ENCODE measurements at regions not wholly inside any gene's neighbourhood (a gene's known extent, or its start where the extent isn't known, plus 50 kb on each side); places are given as distances from the start of the nearest gene placed in this dataset.
"Not testable (repeated sequence)": the region's sequence is repeated elsewhere in the genome, so short reads cannot be mapped to it uniquely, and the experiment has no call there.

DNA sequence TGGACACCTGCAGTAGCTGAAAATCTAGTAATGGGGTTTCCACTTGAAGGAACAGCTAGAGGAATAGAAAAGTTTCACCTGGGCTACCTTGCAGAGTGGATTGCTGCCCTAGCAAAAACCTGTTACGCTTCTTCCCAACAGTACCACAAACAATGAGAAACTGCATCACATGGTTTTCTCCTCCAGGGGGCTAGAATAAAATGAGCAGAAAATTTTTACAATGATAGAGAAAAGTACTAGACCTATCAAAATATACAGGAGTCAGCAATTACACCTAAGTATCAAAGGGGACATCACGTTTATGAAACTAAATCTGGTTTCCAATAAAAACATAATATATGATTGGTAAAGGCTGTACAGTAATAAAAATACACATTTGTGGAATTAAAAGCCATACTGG, 423.1 kb upstream of the PITX2 start:
- no peak for DNase-seq

DNA sequence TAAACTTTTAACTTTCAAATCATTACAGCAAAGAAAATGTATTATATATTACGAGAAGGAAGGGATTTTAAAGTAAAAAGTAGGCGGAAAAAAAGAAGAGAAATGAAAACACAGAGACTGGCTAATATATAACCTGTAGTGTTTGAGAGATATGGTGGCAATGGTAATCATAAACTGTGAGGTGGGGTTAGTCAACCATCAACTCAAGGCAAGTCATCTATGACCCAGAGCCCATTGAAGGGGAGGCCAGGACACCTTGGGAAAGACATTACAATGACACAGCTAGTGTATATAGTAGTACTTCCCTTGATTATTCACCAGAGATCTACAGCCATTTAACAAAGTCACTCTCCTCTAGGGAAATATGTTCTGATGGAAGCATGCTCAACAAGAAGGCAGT, 423.9 kb upstream of the PITX2 start:
- no peak for DNase-seq

DNA sequence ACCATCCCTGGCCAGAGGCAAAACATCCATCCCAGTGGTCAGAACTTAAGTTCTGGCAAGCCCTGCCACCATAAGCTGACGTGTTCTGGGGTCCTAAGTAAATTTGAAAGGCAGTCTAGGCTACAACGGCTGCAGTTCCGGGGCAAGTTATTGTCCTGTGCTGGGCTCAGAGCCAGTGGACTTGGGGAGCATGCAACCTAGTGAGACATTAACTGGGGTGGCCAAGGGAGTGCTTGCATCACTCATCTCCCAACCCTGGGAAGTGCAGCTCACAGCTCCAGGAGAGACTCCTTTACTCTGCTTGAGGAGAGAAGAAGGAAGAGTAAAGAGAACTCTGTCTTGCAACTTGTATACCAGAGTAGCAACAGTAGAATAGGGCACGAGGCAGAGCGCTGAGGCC, 425.4 kb upstream of the PITX2 start:
- DNase-seq = no peak

DNA sequence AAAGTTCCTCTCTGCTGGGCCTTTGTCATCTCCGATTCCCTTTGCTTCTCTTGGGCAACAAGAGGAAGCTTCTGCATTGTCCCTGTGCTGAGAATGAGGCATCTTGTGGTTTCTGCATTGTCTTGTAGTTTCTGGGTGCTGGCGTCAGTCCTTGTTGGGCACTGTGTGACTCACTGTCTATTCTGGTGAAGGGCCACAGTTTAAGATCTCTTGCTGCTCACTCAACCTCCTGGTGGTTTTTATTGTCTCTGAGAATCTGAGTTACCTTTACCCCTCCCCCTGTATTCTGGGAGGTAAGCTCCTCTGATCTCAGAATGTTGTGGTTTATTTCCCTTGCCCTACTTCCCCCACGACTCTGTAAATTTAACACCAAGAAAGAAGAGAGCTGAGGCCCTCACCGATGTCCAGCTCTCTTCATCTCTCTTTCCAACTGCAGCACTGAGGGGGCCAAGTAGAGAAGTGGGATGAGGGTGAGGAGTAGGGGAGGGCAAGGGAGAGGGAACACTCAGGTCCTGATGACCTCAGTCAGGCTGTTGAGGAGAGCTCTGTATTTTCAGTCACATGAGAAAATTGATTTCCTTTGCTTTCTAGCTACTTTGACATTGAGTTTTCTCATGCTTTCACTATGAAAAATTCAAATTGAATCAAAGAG, 441.6 kb upstream of the PITX2 start:
- no peak for DNase-seq

DNA sequence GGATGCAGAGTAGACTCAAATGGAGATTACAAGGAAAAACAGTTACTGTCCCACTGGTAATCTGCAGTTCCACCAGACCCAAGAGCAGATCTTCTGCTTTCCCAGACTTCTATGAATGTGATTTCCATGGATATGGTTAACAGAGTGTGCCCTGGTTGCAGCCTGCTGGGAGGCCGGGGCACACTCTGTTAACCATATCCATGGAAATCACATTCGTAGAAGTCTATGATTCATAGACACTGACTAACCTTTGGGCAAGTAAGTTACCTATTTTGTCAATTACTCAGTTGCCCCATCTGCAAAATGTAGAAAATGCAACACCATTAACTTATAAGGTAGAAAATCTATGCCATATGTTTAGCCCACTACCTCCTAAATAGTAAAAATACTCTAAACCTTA, 443.1 kb upstream of the PITX2 start:
- DNase-seq = no peak

DNA sequence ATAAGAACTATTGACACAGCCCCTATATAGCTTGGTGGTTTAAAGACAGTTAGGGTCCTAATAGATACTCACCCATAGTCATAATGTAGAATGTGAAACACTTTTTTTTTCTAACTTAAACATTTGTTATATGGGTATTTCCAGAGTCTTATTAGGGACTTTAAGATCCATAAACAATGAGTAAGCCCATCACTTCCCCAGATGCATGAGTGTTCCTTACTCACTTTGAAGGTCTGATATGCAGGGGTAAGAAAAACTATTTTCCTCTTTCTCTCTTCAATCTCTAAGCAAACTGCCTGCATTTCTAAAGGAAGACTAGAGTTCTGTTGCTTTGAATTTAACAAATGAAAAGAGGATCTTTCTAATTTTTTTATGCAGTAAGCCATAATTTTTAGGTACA, 443.6 kb upstream of the PITX2 start:
- DNase-seq = no peak

DNA sequence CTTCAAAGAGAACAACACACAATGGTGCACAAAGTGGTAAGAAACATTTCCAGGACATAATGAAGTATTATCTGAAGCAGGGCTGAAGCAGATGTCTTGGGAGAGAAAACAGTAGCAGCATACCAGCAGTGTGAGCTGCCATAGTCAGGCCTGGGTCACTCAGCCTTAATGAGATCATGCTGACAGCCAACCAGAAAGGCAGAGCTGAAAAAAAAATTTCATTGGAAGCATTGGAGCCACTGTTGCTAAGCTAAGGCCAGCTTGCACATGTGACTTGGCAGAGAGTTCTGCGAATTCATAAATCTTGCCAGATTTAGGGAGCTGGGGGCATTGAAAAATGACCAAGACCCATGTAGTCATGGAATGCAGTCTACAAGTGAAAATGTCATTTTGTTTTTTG, 444.0 kb upstream of the PITX2 start:
- peak; percentile 8 to 42 for DNase-seq

DNA sequence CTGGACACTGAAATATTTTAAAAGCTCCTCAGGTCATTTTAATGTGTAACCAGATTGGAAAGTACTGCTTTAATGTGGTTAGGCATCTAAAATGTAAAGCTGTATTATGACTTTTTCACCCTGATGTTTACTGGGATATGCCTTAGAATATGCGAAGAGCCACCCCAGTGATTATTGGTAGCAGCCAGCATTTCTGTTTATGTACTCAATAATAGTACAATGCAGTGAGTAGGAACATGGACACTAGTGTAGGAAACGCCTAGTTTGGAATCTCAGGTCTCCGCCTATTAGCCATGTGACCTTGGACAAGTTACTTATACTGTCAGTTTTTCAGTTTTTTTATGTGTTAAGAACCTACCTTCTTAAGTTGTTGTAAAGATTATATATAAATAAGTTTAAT, 446.0 kb upstream of the PITX2 start:
- DNase-seq = no peak

DNA sequence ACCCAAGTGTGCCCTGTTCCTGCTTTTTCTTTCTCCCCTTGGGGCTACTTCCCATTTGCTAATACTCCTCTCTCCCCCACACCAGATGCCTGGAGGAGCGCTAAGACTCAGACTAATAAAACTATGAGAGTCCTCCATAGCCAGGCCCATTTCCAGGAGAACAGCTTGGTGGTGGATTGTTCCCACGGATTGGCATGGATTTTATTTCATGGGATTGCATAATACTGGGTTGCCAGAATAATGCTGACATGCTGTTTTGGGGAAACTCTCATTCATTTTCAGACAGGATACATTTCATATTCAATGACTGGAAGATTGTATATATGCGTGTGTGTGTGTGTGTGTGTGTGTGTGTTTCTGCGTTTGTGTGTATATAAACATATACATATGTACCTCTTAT, 447.5 kb upstream of the PITX2 start:
- peak in 1 of 2 experiments; percentile 51 for DNase-seq

DNA sequence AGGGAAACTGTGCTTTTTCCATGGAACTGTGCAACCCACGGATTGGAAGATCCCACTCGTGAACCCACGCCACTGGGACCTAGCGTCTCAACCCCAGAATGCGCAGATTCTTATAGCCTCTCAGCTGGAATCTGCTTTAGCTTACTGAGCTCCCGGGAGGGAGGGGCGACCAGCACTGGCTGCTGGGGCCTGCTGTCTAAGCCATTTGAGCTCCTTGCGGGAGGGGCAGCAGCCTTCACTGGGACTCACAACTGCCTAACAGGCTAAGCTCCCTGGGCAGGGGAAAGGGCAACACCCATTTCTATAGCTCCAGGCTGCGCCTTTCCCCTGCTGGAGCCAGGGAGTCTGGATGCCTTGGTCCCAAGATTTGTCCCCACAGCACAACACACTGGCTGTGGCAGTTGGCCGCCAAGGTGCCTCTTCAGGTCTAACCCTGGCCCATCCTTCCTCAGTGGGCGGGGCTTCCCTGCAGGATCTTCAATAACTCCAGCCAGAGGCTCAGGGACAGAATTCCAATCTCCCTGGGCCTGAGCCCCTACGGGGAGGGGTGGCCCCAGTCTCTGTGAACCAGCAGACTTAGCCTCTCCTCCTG, 451.7 kb upstream of the PITX2 start:
- DNase-seq = no peak

DNA sequence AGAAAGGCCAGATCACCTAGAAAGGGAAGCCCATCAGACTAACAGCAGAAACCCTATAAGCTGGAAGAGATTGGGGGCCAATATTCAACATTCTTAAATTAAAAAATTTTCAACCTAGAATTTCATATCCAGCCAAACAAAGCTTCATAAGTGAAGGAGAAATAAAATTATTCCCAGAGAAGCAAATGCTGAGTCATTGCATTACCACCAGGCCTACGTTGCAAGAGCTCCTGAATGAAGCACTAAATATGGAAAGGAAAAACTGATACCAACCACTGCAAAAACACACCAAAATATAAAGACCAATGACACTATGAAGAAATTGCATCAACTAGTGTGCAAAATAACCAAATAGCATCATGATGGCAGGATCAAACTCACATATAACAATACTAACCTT, 453.4 kb upstream of the PITX2 start:
- DNase-seq = not testable (repeated sequence)

DNA sequence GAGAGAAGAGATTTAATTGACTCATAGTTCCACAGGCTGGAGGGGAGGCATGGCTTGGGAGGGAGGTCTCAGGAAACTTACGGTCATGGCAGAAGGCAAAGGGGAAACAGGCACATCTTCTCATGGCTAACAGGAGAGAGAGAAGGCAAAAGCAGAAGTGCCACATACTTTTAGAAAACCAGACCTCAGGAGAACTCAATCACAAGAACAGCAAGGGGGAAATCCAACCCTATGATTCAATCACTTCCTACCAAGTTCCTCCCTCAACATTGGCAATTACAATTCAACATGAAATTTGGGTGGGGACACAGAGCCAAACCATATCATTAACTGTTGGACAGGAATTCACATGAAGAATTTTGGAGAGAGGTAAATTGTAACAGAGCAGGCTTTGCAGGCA, 485.3 kb upstream of the PITX2 start:
- no peak for DNase-seq

DNA sequence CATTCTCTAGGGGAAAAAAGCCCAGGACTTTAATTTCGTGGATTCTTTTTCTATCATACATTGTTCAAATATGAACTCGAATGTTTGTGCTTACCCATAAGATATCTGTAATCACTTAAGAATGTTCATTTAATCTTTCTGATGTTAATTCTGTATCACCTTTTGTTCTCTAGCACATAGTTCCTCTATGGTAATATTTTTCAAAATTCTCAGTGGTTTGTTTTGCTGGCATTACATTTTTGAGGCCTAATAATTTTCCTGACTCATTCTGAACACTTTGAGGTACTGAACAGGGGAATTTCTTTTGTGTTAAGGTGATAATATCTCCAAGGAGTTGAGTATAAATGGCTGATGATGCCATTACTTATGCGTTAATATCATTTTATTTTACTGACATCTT, 490.7 kb upstream of the PITX2 start:
- DNase-seq = no peak

DNA sequence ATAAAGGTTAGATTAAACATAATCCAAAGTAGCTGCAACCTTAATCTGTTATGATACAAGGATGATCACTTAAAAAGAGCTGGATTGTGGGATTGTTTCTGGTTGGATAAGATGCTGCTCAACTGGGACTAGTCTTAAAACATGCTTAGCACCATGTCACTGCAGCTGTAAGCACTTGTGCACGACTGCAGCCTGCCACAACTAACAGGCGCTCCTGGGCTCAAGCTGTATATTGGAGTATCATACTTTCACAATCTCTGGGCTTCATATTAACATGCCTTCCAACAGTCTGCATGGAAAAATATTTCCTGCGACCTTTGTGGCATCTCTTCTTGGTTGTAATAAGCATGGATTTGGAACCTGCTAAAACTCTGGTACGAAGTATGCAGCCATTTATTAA, 493.0 kb upstream of the PITX2 start:
- DNase-seq = no peak

DNA sequence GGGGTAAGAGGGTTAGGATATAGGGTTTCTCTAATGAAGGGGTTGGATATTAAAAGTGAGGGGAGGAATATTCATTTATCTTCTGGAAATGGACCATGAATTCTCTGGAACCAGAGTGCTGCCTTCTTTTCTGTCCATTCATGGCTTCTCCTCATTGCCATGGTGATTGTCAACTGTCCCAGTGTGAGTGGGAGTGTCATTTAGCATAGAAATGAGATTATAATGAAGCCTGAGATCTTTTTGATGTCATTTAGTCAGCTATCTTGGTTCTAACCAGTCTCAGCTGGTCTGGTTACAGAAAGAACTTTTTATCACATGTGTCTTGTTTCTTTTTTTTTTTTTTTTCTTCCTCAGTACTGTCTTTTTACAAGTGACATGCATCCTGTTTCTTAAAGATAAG, 497.3 kb upstream of the PITX2 start:
- DNase-seq = no peak

DNA sequence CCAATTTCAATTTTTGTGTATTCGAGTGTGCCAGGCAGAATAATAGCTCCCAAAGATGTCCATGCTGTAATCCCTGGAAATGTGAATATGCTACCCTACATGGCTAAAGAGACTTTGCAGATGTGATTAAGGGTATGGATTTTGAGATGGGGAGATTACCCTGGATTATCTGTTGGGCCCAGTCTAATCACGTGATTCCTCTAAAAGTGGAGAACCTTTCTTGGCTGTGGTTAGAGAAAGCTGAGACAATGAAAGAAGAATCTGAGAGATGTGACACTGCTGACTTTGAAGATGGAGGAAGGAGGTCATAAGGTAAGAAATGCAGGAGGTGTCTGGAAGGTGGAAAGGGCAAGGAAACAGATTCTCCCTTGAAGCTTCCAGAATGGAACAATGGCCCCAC, 503.5 kb upstream of the PITX2 start:
- DNase-seq = no peak

DNA sequence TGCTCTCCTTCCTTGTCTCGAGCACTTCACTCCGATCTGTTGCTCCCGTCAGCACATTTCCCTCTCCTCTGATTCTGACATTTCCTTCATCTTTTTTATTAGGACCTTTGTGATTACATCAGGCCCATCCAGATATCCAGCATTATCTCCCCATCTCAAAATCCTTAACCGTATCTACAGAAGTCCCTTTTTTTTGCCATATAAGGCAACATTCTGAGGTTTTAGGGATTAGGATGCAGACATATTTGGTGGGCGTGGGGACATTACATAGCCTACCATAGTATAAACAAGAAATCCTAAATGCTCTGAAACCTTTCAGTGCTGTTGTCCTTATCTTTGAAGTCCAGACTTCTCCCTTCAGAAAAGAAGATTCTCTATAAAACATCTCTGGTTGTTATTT, 505.0 kb upstream of the PITX2 start:
- no peak for DNase-seq

DNA sequence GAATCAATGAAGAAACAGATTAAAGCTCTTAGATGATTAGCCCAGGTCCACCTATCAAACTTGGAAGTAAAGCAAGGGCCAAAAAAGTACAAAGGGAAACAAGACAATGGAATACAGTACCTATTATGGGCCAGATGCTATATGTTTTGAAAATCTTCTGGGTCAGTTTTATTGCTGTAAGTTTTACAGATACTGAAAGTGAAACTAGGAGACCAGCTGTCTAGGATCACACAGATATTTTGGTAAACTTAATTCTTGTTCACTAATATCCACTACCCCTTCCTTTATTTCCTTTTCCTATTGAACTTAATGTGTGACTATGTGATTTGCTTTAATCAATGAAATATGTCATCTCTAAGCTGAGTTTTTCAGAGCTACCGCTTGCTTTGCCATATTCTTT, 505.4 kb upstream of the PITX2 start:
- DNase-seq = no peak

DNA sequence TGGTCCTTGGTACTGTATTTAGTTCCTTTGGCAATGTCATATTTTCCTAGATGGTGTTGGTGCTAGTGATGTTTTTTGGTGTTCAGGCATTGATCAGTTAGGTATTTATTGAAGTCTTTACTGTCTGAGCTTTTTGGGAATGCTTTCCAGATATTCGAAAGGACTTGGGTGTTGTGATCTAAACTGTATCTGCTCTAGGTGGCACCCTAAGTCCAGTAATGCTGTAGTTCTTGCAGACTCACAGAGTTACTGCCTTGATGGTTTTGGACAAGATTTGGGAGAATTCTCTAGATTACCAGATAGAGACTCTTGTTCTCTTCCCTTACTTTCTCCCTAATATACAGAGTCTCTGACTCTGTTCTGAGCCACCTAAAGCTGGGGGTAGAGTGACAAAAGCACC, 513.6 kb upstream of the PITX2 start:
- peak; percentile 16 to 30 for DNase-seq

DNA sequence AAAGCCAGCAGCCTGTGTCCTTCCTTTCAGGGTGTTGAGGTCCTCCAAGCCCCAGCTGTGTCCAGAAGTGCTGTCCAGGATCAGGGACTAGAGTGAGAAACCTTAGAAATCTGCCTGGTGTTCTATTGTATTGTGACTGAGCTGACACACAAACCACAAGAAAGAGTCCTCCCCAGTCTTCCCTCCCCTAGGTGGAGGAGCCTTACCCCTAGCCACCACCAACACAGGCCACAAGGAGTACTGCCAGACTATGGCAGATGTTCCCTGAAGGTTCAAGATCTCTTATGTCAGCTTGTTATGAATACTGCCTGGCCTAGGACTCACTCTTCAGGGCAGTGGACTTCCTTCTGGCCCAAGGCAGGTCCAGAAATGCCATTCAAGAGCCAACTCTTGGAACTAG, 514.1 kb upstream of the PITX2 start:
- no peak for DNase-seq

DNA sequence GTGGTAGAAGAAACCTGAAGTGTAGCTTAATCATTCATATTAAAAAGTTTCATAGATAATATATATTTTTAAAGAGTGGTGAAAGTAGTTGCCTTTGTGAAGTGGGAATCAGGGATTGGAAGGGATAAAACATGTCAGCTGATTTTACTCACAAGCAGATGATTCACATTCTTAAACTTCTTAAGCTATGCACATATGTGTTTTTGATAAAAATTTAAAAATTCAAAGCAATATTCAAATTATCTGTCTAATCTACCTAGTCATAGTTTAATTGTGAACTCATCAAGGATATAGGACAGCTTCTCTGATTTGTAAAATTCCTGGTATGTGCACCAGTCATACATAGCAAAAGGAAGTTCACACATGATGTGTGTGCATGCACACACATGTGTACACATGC, 520.6 kb upstream of the PITX2 start:
- DNase-seq = no peak

DNA sequence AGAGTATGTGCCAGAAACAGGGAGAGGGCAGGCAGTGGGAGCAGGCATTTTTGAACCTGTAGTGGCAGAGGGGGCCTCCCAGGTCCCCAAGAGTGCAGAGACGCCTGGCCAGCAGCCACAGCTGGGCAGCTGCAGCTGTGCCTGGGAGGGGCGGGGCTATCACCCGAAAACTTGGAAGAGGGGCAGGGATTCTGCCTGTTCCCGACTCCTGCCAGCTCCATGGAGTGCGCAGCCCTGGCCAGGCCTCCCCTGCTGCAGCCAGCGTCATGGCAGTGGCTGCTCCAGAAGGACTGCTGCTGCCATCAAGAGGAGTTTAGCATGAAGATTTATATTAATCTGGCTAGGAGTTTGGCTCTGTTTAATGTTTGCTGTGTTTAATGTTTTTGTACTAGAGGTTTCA, 532.1 kb upstream of the PITX2 start:
- DNase-seq = peak in 1 of 2 experiments; percentile 27

DNA sequence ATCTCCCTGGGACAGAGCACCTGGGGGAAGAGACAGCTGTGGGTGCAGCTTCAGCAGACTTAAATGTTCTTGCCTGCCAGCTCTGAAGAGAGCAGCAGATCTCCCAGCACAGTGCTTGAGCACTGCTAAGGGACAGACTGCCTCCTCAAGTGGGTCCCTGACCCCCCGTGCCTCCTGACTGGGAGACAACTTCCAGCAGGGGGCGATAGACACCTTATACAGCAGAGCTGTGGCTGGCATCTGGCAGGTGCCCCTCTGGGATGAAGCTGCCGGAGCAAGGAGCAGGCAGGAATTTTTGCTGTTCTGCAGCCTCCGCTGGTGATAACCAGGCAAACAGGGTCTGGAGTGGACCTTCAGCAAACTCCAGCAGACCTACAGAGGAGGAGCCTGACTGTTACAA, 541.7 kb upstream of the PITX2 start:
- DNase-seq = peak in 1 of 2 experiments; percentile 5

DNA sequence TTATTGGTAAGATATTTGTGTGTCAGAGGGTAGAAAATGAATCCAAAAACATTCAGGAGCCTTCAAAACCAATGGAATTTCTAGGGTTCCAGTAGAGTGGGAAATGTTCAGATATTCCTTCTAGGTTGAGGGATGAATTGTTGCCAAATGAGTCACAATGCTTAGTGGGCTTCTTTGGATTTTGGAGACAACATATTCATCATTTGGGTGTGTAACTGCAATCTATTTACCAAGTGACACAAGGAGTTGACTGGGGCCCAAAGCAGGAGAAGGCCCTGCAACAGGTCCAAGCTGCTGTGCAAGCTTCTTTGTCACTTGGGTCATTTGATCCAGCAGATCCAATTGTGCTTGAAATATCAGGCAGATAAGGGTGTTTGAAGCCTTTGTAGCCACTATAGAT, 551.5 kb upstream of the PITX2 start:
- no peak for DNase-seq

DNA sequence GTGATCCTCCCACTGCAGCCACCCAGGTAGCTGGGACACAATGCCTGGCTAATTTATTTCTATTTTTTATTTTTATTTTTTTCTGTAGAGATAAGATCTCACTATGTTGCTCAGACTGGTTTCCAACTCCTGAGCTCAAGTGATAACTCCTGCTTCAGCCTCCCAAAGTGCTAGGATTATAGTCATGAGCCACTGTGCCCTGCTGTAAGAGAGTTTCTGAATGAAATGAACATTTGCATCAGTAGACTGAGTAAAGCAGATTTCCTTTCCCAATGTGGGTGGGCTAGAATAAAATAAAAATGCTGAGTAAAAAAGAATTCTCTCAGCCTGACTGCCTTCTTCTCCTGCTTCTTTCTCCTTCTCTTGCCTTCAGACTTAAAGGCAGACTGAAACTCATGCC, 555.4 kb upstream of the PITX2 start:
- no peak for DNase-seq
